ENCODE measurements at regions not wholly inside any gene's neighbourhood (a gene's known extent, or its start where the extent isn't known, plus 50 kb on each side); places are given as distances from the start of the nearest gene placed in this dataset.

GRCh38 chr16:52117171-52117570, 429.8 kb downstream of the TOX3 start:
- BruUV-seq (replicated peaks) = no TSS peak
- no peaks in the 10 kb centered on the region for H4K20me1 ChIP-seq (replicated peaks; ENCODE audit: control insufficient read depth, extremely low read depth, insufficient read depth, low read length)
- peaks cover 9% of the 10 kb centered on the region for H3K9me3 ChIP-seq (replicated peaks; ENCODE audit: control insufficient read depth, insufficient read depth, low read length)
- H3K4me3 ChIP-seq (replicated peaks in 1 of 3; ENCODE audit: insufficient read depth in 1 of 3, low read depth in 1 of 3, low read length in 3 of 3) = no peak overlapping the region
- CTCF ChIA-PET = no interaction called here
- no peak overlapping the region for H3K27ac ChIP-seq (ENCODE audit: insufficient read depth, low read depth, low read length)
- no peak overlapping the region for H2AFZ ChIP-seq (ENCODE audit: low read depth, low read length)
- no peak overlapping the region for H3K4me2 ChIP-seq (ENCODE audit: insufficient read depth, low read length)
- no peak for FAIRE-seq
- H3K9ac ChIP-seq (replicated peaks; ENCODE audit: extremely low read depth, insufficient read depth, low read length) = no peak overlapping the region
- no peak for DNase-seq (ENCODE audit: low read depth, low spot score)
- H3K79me2 ChIP-seq (ENCODE audit: control insufficient read depth, insufficient read depth, low read length) = no peaks in the 10 kb centered on the region
- POLR2A ChIA-PET = no interaction called here
- H3K36me3 ChIP-seq (ENCODE audit: control insufficient read depth in 2 of 2, extremely low read depth in 1 of 2, insufficient read depth in 2 of 2, low read length in 2 of 2) = no peaks in the 10 kb centered on the region
- no peaks in the 10 kb centered on the region for H3K27me3 ChIP-seq (ENCODE audit: control insufficient read depth in 2 of 2, insufficient read depth in 2 of 2, low read length in 2 of 2)
- intact Hi-C loops (cut with micrococcal nuclease) = no loop called here
- no peaks in the 10 kb centered on the region for H3K4me1 ChIP-seq (ENCODE audit: control insufficient read depth, extremely low read depth, insufficient read depth, low read length)
- TF ChIP-seq MAX (IDR thresholded peaks at IDR 0.05; ENCODE audit: insufficient read depth, insufficient read length) (no peak), FOS (IDR thresholded peaks at IDR 0.05; ENCODE audit: borderline replicate concordance, insufficient read depth, low read length) (no peak), CTCF (IDR thresholded peaks at IDR 0.05; ENCODE audit: extremely low read depth in 1 of 2, insufficient read depth in 1 of 2, low read depth in 1 of 2, low read length in 2 of 2) (no peak), MYC (IDR thresholded peaks at IDR 0.05; ENCODE audit: low read depth, low read length) (no peak), JUN (IDR thresholded peaks at IDR 0.05; ENCODE audit: borderline replicate concordance, insufficient read depth, insufficient read length, low read depth) (no peak), POLR2A (IDR thresholded peaks at IDR 0.05; ENCODE audit: low read depth, low read length) (no peak), POLR2AphosphoS5 (IDR thresholded peaks at IDR 0.05; ENCODE audit: insufficient read depth, low read depth, low read length) (no peak), EZH2 (IDR thresholded peaks at IDR 0.05; ENCODE audit: borderline replicate concordance, low read depth, low read length, severe bottlenecking) (no peak), GATA2 (IDR thresholded peaks at IDR 0.05; ENCODE audit: insufficient read depth, insufficient read length, low read depth, low read length) (no peak)
- H3K9me1 ChIP-seq (replicated peaks; ENCODE audit: control insufficient read depth, extremely low read depth, insufficient read depth, low read length) = peaks cover 2% of the 10 kb centered on the region
- dilution Hi-C loops (cut with MboI; ENCODE audit: extremely low pct_ligation_motif_present, low sequenced_read_pairs) = no loop called here

Measured in endothelial cell of umbilical vein (primary cell).